SIG-M5 (cell line): ENCODE measurements at regions not wholly inside any gene's neighbourhood (a gene's known extent, or its start where the extent isn't known, plus 50 kb on each side); places are given as distances from the start of the nearest gene placed in this dataset.

Source experiments
- DNase-seq: peaks from one replicate; lab custom pipeline; 2025; lab: John Stamatoyannopoulos, UW

DNA sequence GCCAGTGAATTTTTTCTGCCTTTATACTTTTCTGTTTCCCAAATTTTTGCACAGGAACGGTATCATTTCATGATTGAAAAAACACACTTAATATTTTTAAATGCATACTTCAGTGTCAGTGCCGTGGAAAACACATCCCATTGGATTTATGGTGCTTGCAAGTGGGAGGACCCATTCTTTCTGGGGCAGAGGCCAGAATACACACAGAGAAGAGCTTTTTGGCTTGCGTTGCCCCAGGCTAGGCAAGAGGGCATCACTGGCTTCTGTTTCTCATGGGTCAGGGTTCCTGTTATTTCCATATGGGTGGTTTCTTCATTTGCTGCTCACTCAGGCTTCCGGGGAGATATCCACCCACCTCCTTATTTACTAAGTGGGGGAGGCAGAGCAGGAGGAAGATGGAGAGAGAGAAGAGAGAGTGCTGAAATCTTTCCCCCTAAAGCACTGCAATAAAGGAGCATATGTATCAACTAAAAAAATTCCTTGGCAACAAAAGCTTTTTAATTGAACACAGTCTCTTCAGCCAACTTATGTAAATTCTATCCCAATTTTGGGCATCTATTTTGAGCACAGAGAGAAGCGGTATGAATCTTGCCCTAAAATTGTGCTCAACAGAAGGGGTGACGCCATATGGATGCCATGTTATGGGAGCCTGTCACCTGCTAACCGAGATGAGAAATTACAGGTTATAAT, 66.0 kb upstream of the KIRREL3 start:
- no peak for DNase-seq

DNA sequence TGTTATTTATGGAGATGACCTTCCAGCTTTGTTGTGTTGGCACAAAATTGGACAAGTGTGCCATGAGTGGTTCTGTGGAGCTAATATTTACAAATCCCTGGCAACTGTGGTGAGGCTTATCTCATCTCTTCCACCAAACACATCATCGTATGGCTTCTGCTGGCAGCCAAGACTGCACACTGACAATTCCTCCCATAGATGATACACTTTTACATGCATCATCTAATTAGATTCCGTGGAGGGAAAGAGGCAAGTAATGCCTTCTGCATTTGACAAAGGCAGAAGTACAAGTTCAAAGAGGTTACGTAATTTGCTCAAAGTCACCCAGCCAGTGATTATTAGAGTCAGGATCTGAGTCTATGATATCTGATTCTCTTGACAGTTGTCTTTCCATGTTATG, 62.7 kb upstream of the KIRREL3 start:
- no peak for DNase-seq

DNA sequence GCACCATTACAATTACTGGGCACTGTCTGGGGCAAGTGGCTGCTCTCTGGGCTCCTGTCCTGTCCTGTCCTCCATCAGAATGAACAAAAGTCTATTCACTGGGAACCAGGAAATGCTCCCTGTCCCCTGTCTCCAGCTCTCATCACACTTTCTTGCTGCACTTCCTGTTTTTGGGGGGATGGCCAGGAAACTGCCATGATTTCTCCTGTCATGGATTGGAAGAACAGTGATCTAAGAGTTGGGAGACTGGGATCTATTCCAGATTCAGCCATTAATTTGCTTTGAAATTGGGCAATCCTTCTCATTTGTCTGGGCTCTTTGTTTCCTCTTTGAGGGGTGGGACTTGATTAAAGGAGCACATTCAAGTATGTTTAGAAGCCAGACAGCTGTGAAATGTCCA, 61.4 kb upstream of the KIRREL3 start:
- no peak for DNase-seq

DNA sequence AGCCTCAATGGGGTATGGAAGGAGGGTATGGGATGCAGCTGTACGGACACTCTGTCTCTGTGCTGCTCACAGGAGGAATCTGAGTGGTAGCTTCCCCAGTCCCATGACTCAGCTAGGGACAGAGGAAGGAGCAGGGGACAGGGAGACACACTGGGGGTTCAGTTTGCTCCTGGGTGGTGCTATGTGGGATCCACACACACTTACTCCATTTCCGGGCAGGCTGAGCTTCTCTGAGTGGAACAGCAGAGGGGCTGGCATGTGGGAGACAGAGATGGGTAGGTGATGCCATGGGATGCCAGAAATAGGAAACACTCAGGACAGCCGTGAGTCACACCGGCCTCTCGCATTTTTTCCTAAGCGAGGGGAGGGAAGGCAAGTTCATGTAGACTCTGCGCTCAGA, 59.2 kb upstream of the KIRREL3 start:
- no peak for DNase-seq

DNA sequence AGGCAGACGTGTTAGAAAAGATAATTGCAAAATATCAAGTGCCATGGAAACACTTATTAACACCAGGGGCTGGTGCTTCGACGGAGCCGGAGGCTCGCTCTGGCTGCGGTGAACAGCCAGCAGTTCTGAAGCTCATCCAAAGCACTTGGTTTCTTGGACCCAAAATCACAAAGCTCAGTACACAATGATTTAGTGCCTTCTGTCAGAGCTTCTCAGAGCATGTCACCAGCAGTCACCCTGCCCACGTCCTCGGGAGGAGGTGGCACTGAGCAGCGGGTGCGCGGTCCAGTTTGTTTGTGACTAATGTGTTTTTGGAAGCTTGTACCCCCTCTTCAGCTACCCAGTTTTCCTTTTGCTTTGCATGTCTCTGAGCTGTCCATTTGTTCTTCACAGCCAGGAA, 58.7 kb upstream of the KIRREL3 start:
- DNase-seq = no peak

DNA sequence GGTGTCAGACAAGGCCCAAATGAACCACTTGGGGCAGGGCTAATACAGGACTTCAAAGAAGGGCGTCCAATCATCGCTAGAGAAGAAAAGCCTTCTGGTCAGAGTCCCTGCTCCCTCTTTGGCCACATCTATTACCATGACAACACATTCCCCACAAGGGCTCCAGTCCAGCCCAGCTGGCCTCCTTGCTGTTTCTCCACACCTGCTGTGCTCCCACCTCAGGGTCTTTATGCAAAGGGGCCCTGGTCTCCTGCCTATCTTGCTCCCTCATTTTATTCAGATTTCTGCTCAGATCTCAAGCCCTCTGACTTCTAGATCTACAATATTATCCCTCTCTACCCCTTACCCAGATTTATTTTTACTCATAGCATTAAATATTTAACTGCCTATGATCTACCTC, 58.0 kb upstream of the KIRREL3 start:
- DNase-seq = no peak

DNA sequence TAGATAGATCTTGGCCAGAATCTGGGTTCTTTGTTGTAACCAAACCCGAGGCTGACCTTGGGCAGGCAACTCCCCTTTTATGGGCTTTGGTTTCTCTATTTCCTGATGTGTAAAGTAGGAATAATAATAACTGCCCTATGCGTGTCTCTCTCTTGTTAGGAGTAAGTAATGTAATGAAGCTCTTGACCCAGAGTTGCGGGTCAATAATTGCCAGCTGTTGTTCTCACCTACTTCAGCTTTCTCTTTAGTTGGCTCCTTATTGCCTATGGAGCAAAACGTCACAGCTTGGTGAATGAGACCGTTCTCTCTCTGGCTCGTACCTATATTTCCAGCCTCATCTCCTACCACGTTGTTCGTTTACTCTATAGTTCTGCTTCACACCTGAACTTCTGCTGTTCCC, 56.6 kb upstream of the KIRREL3 start:
- DNase-seq = no peak

DNA sequence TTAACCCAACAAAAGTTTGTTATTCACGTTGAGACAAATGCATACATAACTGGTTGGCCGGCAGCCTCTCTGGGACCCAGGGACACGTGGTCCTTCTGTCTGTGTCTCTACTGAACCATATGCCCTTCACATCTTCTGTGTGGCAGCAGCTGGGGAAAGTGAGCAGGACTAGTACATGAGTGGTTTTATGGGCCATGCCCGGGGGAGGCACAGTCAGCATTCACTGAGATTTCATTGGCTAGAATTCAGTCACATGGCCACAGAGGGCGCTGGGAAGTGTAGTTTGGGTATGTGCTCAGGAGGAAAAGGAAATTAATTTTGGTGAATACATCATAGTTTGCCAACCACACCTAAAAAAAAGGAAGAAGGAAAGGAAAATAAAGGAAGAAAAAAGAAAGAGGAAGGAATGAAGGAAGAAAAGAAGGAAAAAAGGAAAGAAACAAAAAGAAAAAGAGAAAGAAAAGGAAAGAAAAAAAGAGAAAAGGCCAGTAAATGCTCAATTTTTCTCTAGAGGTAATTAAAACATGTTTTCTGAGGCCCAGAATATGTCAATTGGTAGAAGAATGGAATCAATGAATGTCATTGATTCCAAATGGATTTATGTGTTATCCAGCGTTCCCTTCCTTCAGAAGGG, 55.9 kb upstream of the KIRREL3 start:
- DNase-seq = no peak

DNA sequence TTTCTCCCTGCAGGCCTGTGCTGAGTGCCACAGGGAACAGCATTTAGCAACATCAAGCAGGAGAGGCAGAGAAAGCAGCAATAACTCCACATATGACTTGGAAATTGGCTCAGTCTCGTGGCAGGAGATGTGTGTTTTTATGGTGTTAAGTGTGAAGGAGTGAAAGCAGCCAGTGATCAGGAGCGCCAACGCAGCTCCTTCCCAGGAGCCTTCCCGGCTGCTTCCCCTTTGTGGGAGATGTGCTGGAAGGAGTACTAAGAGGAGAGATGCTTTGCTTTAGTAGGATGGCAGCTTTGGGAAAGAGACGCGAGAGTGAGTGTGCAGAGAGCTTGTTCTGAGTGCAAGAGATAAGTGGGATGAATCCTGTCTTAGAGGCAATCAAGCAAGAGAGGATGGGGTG, 54.7 kb upstream of the KIRREL3 start:
- no peak for DNase-seq

DNA sequence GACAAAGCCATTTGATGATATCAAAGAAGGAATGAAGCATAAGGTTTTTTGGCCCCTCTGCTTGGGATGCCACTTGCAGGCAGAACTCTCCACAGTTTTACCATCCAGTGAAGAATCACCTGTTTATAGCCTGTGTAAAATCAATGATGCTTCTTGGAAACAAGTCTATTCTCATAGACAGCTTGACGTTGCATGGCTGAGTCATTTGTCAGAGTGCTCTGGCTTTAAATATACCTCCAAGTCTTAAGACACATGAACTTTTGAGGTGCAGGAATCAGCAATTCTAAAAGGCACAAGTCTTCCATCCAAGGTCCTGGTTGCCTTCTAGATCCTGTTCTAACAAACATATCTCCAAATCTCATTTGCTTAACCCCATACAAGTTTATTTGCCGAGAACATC, 53.6 kb upstream of the KIRREL3 start:
- no peak for DNase-seq

DNA sequence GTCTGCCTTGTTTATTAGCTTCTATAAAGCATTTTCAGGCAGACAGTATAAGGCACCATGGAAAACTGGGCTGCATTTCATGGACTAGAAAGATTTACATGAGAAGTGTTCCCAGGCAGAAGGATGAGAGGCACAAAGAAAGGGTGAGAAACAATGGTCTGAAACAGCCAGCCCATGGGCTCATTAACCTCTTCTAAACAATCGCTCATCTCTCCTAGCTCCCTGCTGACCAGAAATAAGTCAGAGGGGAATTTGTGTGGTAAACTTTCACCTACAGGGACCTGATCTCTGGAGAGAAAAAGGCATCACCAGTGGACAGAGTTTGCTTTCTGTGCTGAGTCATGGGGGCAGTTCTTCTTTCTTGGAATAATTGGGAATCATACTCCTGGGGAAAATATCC, 51.8 kb upstream of the KIRREL3 start:
- DNase-seq = no peak
